Fibroblast of skin of right biceps (primary cell): ENCODE measurements at regions not wholly inside any gene's neighbourhood (a gene's known extent, or its start where the extent isn't known, plus 50 kb on each side); places are given as distances from the start of the nearest gene placed in this dataset.
"Not testable (repeated sequence)": the region's sequence is repeated elsewhere in the genome, so short reads cannot be mapped to it uniquely, and the experiment has no call there.

Source experiments
- DNase-seq: peaks from one replicate; pipeline ENCODE4 v3.0.0-alpha.2; 2013

- no peak for DNase-seq
Observed at GRCh38 chr20:47441774-47442150, 59.9 kb upstream of the NCOA3 start.

- not testable (repeated sequence) for DNase-seq
Observed at GRCh38 chr20:47443060-47443459, 58.6 kb upstream of the NCOA3 start.

DNA sequence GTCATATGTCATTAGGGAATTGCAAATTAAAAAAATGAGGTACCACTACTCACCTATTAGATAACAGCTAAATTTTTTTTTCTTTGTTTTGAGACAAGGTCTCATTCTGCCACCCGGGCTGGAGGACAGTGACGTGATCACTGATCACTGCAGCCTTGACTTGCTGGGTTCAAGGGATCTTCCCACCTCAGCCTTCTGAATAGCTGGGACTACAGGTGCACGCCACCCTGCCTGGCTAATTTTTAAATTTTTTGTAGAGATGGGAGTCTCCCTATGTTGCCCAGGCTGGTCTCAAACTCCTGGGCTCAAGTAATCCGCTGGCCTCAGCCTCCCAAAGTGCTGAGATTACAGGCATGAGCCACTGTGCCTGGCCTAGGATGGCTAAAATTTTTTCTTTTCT is 57.1 kb upstream of the NCOA3 start:
- no peak for DNase-seq

GRCh38 chr20:47445291-47445690 is 56.4 kb upstream of the NCOA3 start:
- no peak for DNase-seq

DNA sequence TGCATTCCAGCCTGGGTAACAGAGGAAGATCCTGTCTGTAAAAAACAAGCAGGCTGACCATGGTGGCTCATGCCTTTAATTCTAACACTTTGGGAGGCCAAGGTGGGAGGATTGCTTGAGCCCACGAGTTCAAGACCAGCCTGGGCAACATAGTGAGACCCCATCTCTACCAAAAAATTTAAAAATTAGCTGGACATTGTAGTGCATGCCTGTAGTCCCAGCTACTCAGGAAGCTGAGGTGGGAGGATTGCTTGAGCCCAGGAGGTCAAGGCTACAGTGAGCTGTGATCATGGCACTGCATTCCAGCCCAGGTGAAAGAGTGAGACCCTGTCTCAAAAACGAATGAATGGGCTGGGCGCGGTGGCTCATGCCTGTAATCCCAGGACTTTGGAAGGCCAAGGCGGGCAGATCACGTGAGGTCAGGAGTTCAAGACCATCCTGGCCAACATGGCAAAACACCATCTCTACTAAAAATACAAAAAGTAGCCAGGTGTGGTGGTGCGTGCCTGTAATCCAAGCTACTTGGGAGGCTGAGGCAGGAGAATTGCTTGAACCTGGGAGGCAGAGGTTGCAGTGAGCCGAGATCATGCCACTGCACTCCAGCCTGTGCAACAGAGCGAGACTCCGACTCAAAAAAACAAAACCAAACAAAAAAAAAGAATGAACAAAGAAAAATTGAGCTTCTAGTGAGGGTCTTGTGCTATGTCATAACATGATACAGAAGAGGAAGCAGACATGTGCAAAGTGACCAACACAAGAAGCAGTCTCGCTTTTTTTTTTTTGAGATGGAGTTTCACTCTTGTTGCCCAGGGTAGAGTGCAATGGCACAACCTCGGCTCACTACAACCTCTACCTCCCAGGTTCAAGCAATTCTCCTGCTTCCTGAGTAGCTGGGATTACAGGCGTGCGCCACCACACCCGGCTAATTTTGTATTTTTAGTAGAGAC is 54.1 kb upstream of the NCOA3 start:
- DNase-seq = not testable (repeated sequence)

DNA sequence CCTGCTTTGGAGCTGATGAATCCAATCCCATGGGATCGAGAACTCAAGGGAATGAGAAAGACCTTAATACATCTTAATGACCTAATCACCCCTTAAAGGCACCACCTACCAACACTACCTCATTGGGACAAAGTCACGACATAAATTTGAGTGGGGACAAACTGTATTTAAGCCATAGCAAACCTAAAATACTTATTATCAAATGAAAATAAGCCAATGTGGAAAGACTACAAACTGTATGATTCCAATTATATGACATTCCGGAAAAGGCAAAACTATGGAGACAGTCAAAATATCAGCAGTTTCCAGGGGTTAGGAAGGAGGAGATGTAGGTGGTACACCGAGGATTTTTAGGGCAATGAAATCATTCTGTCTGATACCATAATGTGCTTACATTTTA is 53.3 kb upstream of the NCOA3 start:
- no peak for DNase-seq

- no peak for DNase-seq
Observed at GRCh38 chr20:47451602-47451904, 50.1 kb upstream of the NCOA3 start.
